ENCODE measurements at regions not wholly inside any gene's neighbourhood (a gene's known extent, or its start where the extent isn't known, plus 50 kb on each side); places are given as distances from the start of the nearest gene placed in this dataset.

GRCh38 chr2:64794426-64794995 is 140.8 kb upstream of the SERTAD2 start:
- Histone ChIP-seq H3K4me3 (no peak overlapping the region), H3K4me1 (peaks cover 25% of the 10 kb centered on the region), H3K27me3 (no peaks in the 10 kb centered on the region), H3K27ac (no peak overlapping the region), H3K9me3 (no peaks in the 10 kb centered on the region), H3K36me3 (no peaks in the 10 kb centered on the region)
- intact Hi-C loops (cut with DNase I) = no loop called here
- no peak for ATAC-seq
- TF ChIP-seq CTCF (IDR thresholded peaks at IDR 0.05) = no peak
- DNase-seq = no peak

- H3K4me3 ChIP-seq = no peak overlapping the region
- no peak overlapping the region for H3K27ac ChIP-seq
- H3K9me3 ChIP-seq = no peaks in the 10 kb centered on the region
- H3K36me3 ChIP-seq = no peaks in the 10 kb centered on the region
- intact Hi-C loops (cut with DNase I) = no loop called here
- DNase-seq (no peak), ATAC-seq (no peak)
- no peaks in the 10 kb centered on the region for H3K27me3 ChIP-seq
- H3K4me1 ChIP-seq = peaks cover 25% of the 10 kb centered on the region
- no peak for TF ChIP-seq CTCF (IDR thresholded peaks at IDR 0.05)
These were observed 141.4 kb upstream of the SERTAD2 start for GRCh38 chr2:64795024-64795592.

GRCh38 chr2:64796926-64797325 is 143.2 kb upstream of the SERTAD2 start:
- Histone ChIP-seq H3K4me1 (peaks cover 25% of the 10 kb centered on the region), H3K36me3 (no peaks in the 10 kb centered on the region), H3K4me3 (no peak overlapping the region), H3K27ac (no peak overlapping the region), H3K27me3 (no peaks in the 10 kb centered on the region), H3K9me3 (no peaks in the 10 kb centered on the region)
- intact Hi-C loops (cut with DNase I) = no loop called here
- ATAC-seq = no peak
- no peak for DNase-seq
- TF ChIP-seq CTCF (IDR thresholded peaks at IDR 0.05) = no peak

GRCh38 chr2:64797881-64798575 is 144.3 kb upstream of the SERTAD2 start:
- no peak for DNase-seq
- no peak overlapping the region for H3K4me3 ChIP-seq

GRCh38 chr2:64799592-64800252 is 146.0 kb upstream of the SERTAD2 start:
- TF ChIP-seq CTCF (IDR thresholded peaks at IDR 0.05) = no peak
- H3K9me3 ChIP-seq = no peaks in the 10 kb centered on the region
- ATAC-seq = no peak
- H3K27ac ChIP-seq = no peak overlapping the region
- intact Hi-C loops (cut with DNase I) = no loop called here
- no peaks in the 10 kb centered on the region for H3K27me3 ChIP-seq
- peaks cover 15% of the 10 kb centered on the region for H3K4me1 ChIP-seq
- no peak for DNase-seq
- H3K4me3 ChIP-seq = no peak overlapping the region
- no peaks in the 10 kb centered on the region for H3K36me3 ChIP-seq

More at GRCh38 chr2:64797881-64798575, 144.3 kb upstream of the SERTAD2 start:
- Histone ChIP-seq H3K36me3 (no peaks in the 10 kb centered on the region), H3K4me1 (peaks cover 25% of the 10 kb centered on the region), H3K9me3 (no peaks in the 10 kb centered on the region), H3K27ac (no peak overlapping the region), H3K27me3 (no peaks in the 10 kb centered on the region)
- intact Hi-C loops (cut with DNase I) = no loop called here
- TF ChIP-seq CTCF (IDR thresholded peaks at IDR 0.05) = no peak
- peak; percentile 57 for ATAC-seq

All from upper lobe of right lung (tissue), 1 donor.